Activated CD4-positive, CD25-positive, alpha-beta regulatory T cell treated with anti-CD3 and anti-CD28 coated beads, Interleukin-2, amount 50 U/mL, for 72 hours (primary cell): ENCODE measurements at regions not wholly inside any gene's neighbourhood (a gene's known extent, or its start where the extent isn't known, plus 50 kb on each side); places are given as distances from the start of the nearest gene placed in this dataset.
A peak's percentile ranks its signal among the peaks of the same experiment; 100 is the strongest.
"Not testable (repeated sequence)": the region's sequence is repeated elsewhere in the genome, so short reads cannot be mapped to it uniquely, and the experiment has no call there.

ENCODE experiments used
- DNase-seq: peaks from one replicate; pipeline ENCODE4 v3.0.0; 2021

GRCh38 chr11:110347660-110348059, 51.2 kb upstream of the RDX start:
- no peak for DNase-seq

GRCh38 chr11:110349138-110349996, 53.0 kb upstream of the RDX start:
- peak; percentile 50 for DNase-seq

GRCh38 chr11:110349997-110350383, 53.6 kb upstream of the RDX start:
- not testable (repeated sequence) for DNase-seq

GRCh38 chr11:110355011-110355744, 58.8 kb upstream of the RDX start:
- no peak for DNase-seq

- DNase-seq: no peak
These were observed 60.6 kb upstream of the RDX start for GRCh38 chr11:110356762-110357671.

- no peak for DNase-seq
These were observed 61.9 kb upstream of the RDX start for GRCh38 chr11:110358336-110358735.

GRCh38 chr11:110360781-110361408, 64.5 kb upstream of the RDX start:
- DNase-seq: not testable (repeated sequence)

GRCh38 chr11:110362971-110363509, 66.6 kb upstream of the RDX start:
- no peak for DNase-seq

GRCh38 chr11:110366291-110366690, 63.5 kb upstream of the FDX1 start:
- no peak for DNase-seq

GRCh38 chr11:110367571-110367970, 62.2 kb upstream of the FDX1 start:
- no peak for DNase-seq

- DNase-seq: no peak
These were observed 58.7 kb upstream of the FDX1 start for GRCh38 chr11:110371084-110371483.

GRCh38 chr11:110373051-110373702, 56.6 kb upstream of the FDX1 start:
- DNase-seq: no peak

- DNase-seq: no peak
These were observed 54.8 kb upstream of the FDX1 start for GRCh38 chr11:110374921-110375320.

GRCh38 chr11:110375351-110375750, 54.4 kb upstream of the FDX1 start:
- DNase-seq: no peak

- DNase-seq: no peak
These were observed 53.7 kb upstream of the FDX1 start for GRCh38 chr11:110376021-110376420.

- no peak for DNase-seq
These were observed 52.9 kb upstream of the FDX1 start for GRCh38 chr11:110376711-110377324.

GRCh38 chr11:110377434-110377833, 52.3 kb upstream of the FDX1 start:
- DNase-seq: no peak

GRCh38 chr11:110379261-110379660, 50.5 kb upstream of the FDX1 start:
- no peak for DNase-seq

- no peak for DNase-seq
These were observed 49.8 kb upstream of the FDX1 start for GRCh38 chr11:110379936-110380335.
